H9 (cell line): ENCODE measurements at regions not wholly inside any gene's neighbourhood (a gene's known extent, or its start where the extent isn't known, plus 50 kb on each side); places are given as distances from the start of the nearest gene placed in this dataset.

Experiments used
- DNase-seq: peaks from one replicate; pipeline ENCODE4 v3.0.0-alpha.2; 2017
- H2AFZ ChIP-seq: one replicate; pipeline ENCODE4 v1.6.1; 2013; ENCODE audit warnings: mild to moderate bottlenecking, low read length, control low read depth, moderate library complexity
- H2AK5ac ChIP-seq: 2 replicates; pipeline ENCODE4 v1.6.1; 2013; ENCODE audit warnings: low read length, control low read depth, mixed read lengths; ENCODE audit not compliant: insufficient read length
- H2BK120ac ChIP-seq: one replicate; pipeline ENCODE4 v1.6.1; 2013; ENCODE audit warnings: low read depth, mild to moderate bottlenecking, low read length, control low read depth, inconsistent platforms; ENCODE audit not compliant: poor library complexity, severe bottlenecking
- H2BK12ac ChIP-seq: 2 replicates; pipeline ENCODE4 v1.6.1; 2013; ENCODE audit warnings: low read length, control low read depth, mixed read lengths, low read depth; ENCODE audit not compliant: insufficient read length
- H2BK15ac ChIP-seq: 2 replicates; pipeline ENCODE4 v1.6.1; 2013; ENCODE audit warnings: low read depth, low read length, control low read depth
- H2BK20ac ChIP-seq: one replicate; pipeline ENCODE4 v1.6.1; 2013; ENCODE audit warnings: low read depth, mild to moderate bottlenecking, low read length, control low read depth, inconsistent platforms; ENCODE audit not compliant: poor library complexity, severe bottlenecking
- H2BK5ac ChIP-seq: 2 replicates; pipeline ENCODE4 v1.6.1; 2013; ENCODE audit warnings: low read length, control low read depth, mixed read lengths; ENCODE audit not compliant: insufficient read length
- H3K14ac ChIP-seq: 2 replicates; pipeline ENCODE4 v1.6.1; 2013; ENCODE audit warnings: low read length, control low read depth; ENCODE audit not compliant: insufficient read depth
- H3K18ac ChIP-seq: 2 replicates; pipeline ENCODE4 v1.6.1; 2013; ENCODE audit warnings: low read depth, mild to moderate bottlenecking, mixed read lengths, low read length, control low read depth; ENCODE audit not compliant: insufficient read length
- H3K23ac ChIP-seq: 2 replicates; pipeline ENCODE4 v1.6.1; 2013; ENCODE audit warnings: low read length, control low read depth, mixed read lengths, low read depth; ENCODE audit not compliant: insufficient read length
- H3K23me2 ChIP-seq: 2 replicates; pipeline ENCODE4 v1.6.1; 2013; ENCODE audit warnings: low read depth, mild to moderate bottlenecking, mixed read lengths, low read length, control low read depth; ENCODE audit not compliant: insufficient read length, poor library complexity, severe bottlenecking
- H3K27ac ChIP-seq: 2 replicates; pipeline ENCODE4 v1.5.1; 2013; ENCODE audit warnings: low read length, control low read depth, mixed read lengths, low read depth; ENCODE audit not compliant: insufficient read length
- H3K27me3 ChIP-seq: 2 replicates; pipeline ENCODE4 v1.6.1; 2013; ENCODE audit warnings: low read length, control low read depth, inconsistent platforms; ENCODE audit not compliant: insufficient read depth
- H3K4ac ChIP-seq: 2 replicates; pipeline ENCODE4 v1.6.1; 2013; ENCODE audit warnings: low read depth, mild to moderate bottlenecking, control low read depth, inconsistent platforms, low read length, moderate library complexity
- H3K4me1 ChIP-seq: 2 replicates; pipeline ENCODE4 v1.6.1; 2013; ENCODE audit warnings: low read length, control low read depth, inconsistent platforms; ENCODE audit not compliant: insufficient read depth
- H3K4me2 ChIP-seq: 2 replicates; pipeline ENCODE4 v1.6.1; 2013; ENCODE audit warnings: low read length, control low read depth, mixed read lengths; ENCODE audit not compliant: insufficient read length, insufficient read depth
- H3K56ac ChIP-seq: 2 replicates; pipeline ENCODE4 v1.6.1; 2013; ENCODE audit warnings: low read depth, mild to moderate bottlenecking, mixed read lengths, low read length, control low read depth; ENCODE audit not compliant: insufficient read length
- H3K79me1 ChIP-seq: 2 replicates; pipeline ENCODE4 v1.6.1; 2013; ENCODE audit warnings: low read depth, mild to moderate bottlenecking, moderate library complexity, low read length, control low read depth, inconsistent platforms; ENCODE audit not compliant: insufficient read depth, poor library complexity, severe bottlenecking
- H3K79me2 ChIP-seq: 2 replicates; pipeline ENCODE4 v1.6.1; 2013; ENCODE audit warnings: low read length, control low read depth, inconsistent platforms; ENCODE audit not compliant: insufficient read depth
- H3K9ac ChIP-seq: 2 replicates; pipeline ENCODE4 v1.6.1; 2013; ENCODE audit warnings: low read length, control low read depth, mixed read lengths; ENCODE audit not compliant: insufficient read length; ENCODE audit errors: extremely low read depth
- H3K9me3 ChIP-seq: one replicate; pipeline ENCODE4 v1.6.1; 2013; ENCODE audit warnings: low read depth, low read length, inconsistent platforms; ENCODE audit not compliant: control insufficient read depth
- H3T11ph ChIP-seq: one replicate; pipeline ENCODE4 v1.6.1; 2013; ENCODE audit warnings: mild to moderate bottlenecking, low read length, control low read depth, inconsistent platforms
- H4K20me1 ChIP-seq: one replicate; pipeline ENCODE4 v1.6.1; 2013; ENCODE audit not compliant: control insufficient read depth, insufficient read length, insufficient read depth
- H4K5ac ChIP-seq: 2 replicates; pipeline ENCODE4 v1.6.1; 2013; ENCODE audit warnings: low read depth, mild to moderate bottlenecking, mixed read lengths, low read length, control low read depth; ENCODE audit not compliant: insufficient read length
- H4K8ac ChIP-seq: replicated peaks from 2 replicates; pipeline ENCODE4 v1.6.1; 2013; ENCODE audit warnings: low read length, control low read depth, mixed read lengths, low read depth; ENCODE audit not compliant: insufficient read length
- H4K91ac ChIP-seq: 2 replicates; pipeline ENCODE4 v1.6.1; 2013; ENCODE audit warnings: low read depth, mild to moderate bottlenecking, moderate library complexity, mixed read lengths, low read length, control low read depth; ENCODE audit not compliant: insufficient read length
- H3K27ac Mint-ChIP-seq, 3 experiments: 2 replicates in 2 of 3; 3 replicates in 1 of 3; pipeline ENCODE4 v1.8.0; 2020 to 2021; ENCODE audit warnings: mixed read lengths in 3 of 3, mild to moderate bottlenecking in 1 of 3, moderate library complexity in 1 of 3
- H3K27me3 Mint-ChIP-seq: 2 replicates; pipeline ENCODE4 v1.8.0; 2021; ENCODE audit warnings: low read depth, mild to moderate bottlenecking, moderate library complexity, mixed read lengths
- H3K36me3 Mint-ChIP-seq, 3 experiments: 2 replicates in 2 of 3; 3 replicates in 1 of 3; pipeline ENCODE4 v1.8.0; 2020 to 2021; ENCODE audit warnings: low read depth in 3 of 3, mixed read lengths in 3 of 3; ENCODE audit not compliant: insufficient read depth in 1 of 3
- H3K4me1 Mint-ChIP-seq, 2 experiments: 2 replicates each; pipeline ENCODE4 v1.8.0; 2020; ENCODE audit warnings: mixed read lengths in 2 of 2
- H3K4me3 Mint-ChIP-seq, 2 experiments: 2 replicates in 1 of 2; 3 replicates in 1 of 2; pipeline ENCODE4 v1.8.0; 2020 to 2021; ENCODE audit warnings: mild to moderate bottlenecking in 2 of 2, mixed read lengths in 2 of 2, moderate library complexity in 1 of 2
- H3K9me3 Mint-ChIP-seq, 2 experiments: 2 replicates in 1 of 2; 3 replicates in 1 of 2; pipeline ENCODE4 v1.8.0; 2020; ENCODE audit warnings: mild to moderate bottlenecking in 2 of 2, mixed read lengths in 2 of 2, moderate library complexity in 1 of 2
- CTCF ChIP-seq: fragments of 200-600 bp; sonication (generic); conservative IDR thresholded peaks from 3 replicates; pipeline ENCODE4 v1.8.0; 2021; ENCODE audit warnings: antibody characterized with exemption, mild to moderate bottlenecking
- WGBS: extraction: QIAGEN DNeasy Blood & Tissue Kit; methylation state at CpG from one replicate; pipeline ENCODE4 v1.1.7; 2013; ENCODE audit warnings: missing lambda C conversion rate, low lambda C conversion rate, mixed read lengths; ENCODE audit not compliant: insufficient read length; ENCODE audit errors: extremely low coverage; 5-methylcytosine and 5-hydroxymethylcytosine counted together

GRCh38 chr12:131372706-131373195 lies 338.1 kb upstream of the SFSWAP start:
- Histone ChIP-seq H3K23ac (no peak overlapping the region), H3T11ph (no peak overlapping the region), H2BK15ac (no peak overlapping the region), H2AFZ (no peak overlapping the region), H3K18ac (no peak overlapping the region), H2BK20ac (no peak overlapping the region), H3K27ac (no peak overlapping the region), H3K9me3 (no peaks in the 10 kb centered on the region), H3K4ac (no peak overlapping the region), H2BK5ac (no peak overlapping the region), H4K91ac (no peak overlapping the region), H3K79me1 (no peaks in the 10 kb centered on the region), H3K79me2 (no peaks in the 10 kb centered on the region), H2AK5ac (no peak overlapping the region), H2BK120ac (no peak overlapping the region), H3K9ac (no peak overlapping the region), H3K27me3 (no peaks in the 10 kb centered on the region), H3K56ac (no peak overlapping the region), H4K8ac (no peak overlapping the region), H3K23me2 (no peaks in the 10 kb centered on the region), H3K4me2 (no peak overlapping the region), H4K20me1 (no peaks in the 10 kb centered on the region), H3K14ac (no peak overlapping the region), H2BK12ac (no peak overlapping the region), H4K5ac (no peak overlapping the region), H3K4me1 (no peaks in the 10 kb centered on the region)
- peaks cover 0 to 3% of the 10 kb centered on the region in 2 experiments; a peak in 2 of 4 replicates for H3K4me1 Mint-ChIP-seq
- 100% methylated on average over 2 of the region's 2 CpGs for WGBS
- peaks cover 2% of the 10 kb centered on the region for H3K27me3 Mint-ChIP-seq
- peaks cover 0 to 4% of the 10 kb centered on the region in 2 experiments; a peak in 1 of 5 replicates for H3K9me3 Mint-ChIP-seq
- no peaks in the 10 kb centered on the region for H3K36me3 Mint-ChIP-seq
- H3K4me3 Mint-ChIP-seq = no peak overlapping the region
- no peak for TF ChIP-seq CTCF
- DNase-seq = no peak
- no peak overlapping the region for H3K27ac Mint-ChIP-seq
